AG04449 (cell line): ENCODE measurements at regions not wholly inside any gene's neighbourhood (a gene's known extent, or its start where the extent isn't known, plus 50 kb on each side); places are given as distances from the start of the nearest gene placed in this dataset.

Experiments used
- CTCF ChIA-PET: fragments of 350-600 bp; formaldehyde crosslinking; extraction: SDS; loops from one replicate; lab custom pipeline; 2021; ENCODE audit warnings: antibody characterized with exemption; lab: Yijun Ruan, JAX
- POLR2A ChIA-PET: fragments of 400-600, 350-600 bp; formaldehyde crosslinking; extraction: SDS; loops from one replicate; lab custom pipeline; 2020; ENCODE audit warnings: antibody characterized with exemption, inconsistent platforms; lab: Yijun Ruan, JAX
- DNase-seq: peaks from one replicate; pipeline ENCODE4 v3.0.0-alpha.2; 2010; ENCODE audit warnings: low read depth, low spot score
- H3K4me3 ChIP-seq: 2 replicates; pipeline ENCODE4 v1.5.1; 2011; ENCODE audit warnings: low read depth, mild to moderate bottlenecking, control low read depth, low read length
- CTCF ChIP-seq: IDR thresholded peaks from one replicate; pipeline ENCODE4 v1.5.1; 2011; ENCODE audit warnings: mild to moderate bottlenecking, moderate library complexity, low read length, control low read depth, inconsistent platforms; ENCODE audit not compliant: insufficient read depth; ENCODE audit errors: missing control alignments

DNA sequence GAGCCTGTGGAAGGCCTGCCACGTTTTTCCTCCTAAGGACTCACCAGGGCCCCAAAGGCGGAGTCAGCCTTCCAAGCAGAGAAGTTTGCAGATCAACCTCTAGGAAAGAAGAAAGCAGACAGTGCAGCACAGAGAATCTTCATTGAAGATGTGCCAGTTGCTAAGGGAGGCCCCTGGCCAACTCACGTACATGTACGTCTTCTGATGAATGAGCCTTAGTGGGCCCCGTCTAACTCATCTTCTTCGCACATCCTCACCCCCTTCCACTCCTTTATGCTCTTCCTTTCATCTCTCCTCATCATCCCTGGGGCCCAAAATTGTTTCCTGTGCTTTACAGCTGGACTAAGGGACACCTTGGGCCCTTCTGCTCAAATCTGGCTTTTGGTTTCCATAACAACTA, 703.0 kb upstream of the TBX3 start:
- no peak for TF ChIP-seq CTCF
- ChIA-PET CTCF (interaction anchor here (1.0 kb wide), 1 partner anchor 9 kb away, joined by 3 read pairs; no protein-coding TSS in a partner anchor), POLR2A (no interaction called here)
- DNase-seq = no peak
- H3K4me3 ChIP-seq = no peak overlapping the region

DNA sequence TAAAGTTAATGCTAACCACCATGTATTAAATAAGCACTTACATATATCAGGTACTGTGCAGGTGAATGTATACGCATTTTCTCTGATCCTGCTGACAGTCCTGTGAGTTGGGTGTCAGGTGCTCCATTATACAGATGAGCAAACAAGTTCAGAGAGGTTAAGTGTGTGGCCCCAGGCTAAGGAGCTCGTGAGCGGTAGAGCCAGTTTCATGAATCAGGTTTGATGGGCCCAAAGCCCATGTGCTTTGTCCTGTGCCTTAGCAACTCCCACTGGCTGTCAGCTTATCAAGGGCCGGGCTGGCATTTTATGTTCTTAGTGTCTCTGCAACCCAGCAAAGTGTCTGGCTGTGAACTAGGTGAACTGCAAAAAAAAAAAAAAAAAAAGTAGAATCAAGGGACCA, 701.2 kb upstream of the TBX3 start:
- ChIA-PET POLR2A (no interaction called here), CTCF (no interaction called here)
- H3K4me3 ChIP-seq = no peak overlapping the region
- TF ChIP-seq CTCF = no peak
- no peak for DNase-seq

DNA sequence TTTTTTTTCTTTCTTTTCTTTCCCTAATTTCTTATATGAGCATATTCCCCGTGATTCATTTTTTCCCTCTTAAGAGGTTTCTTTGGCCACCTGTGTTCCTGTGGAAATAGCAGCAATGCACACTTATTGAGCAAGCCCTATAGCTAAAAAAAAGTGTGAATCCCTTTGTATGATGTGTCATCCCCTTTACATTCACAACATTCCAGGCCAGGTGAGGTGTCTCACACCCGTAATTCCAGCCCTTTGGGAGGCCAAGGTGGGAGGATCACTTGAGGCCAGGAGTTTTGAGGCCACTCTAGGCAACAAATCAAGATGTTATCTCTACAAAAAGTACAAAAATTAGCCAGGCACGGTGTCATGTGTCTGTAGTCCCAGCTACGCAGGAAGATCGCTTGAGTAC, 700.4 kb upstream of the TBX3 start:
- no peak overlapping the region for H3K4me3 ChIP-seq
- POLR2A ChIA-PET = interaction anchor here (0.6 kb wide), 2 partner anchors 12 to 31 kb away, joined by 3 read pairs; no protein-coding TSS in a partner anchor
- no peak for DNase-seq
- no peak for TF ChIP-seq CTCF
- CTCF ChIA-PET = interaction anchor here (1.6 kb wide), 1 partner anchor 11 kb away, joined by 3 read pairs; no protein-coding TSS in a partner anchor

DNA sequence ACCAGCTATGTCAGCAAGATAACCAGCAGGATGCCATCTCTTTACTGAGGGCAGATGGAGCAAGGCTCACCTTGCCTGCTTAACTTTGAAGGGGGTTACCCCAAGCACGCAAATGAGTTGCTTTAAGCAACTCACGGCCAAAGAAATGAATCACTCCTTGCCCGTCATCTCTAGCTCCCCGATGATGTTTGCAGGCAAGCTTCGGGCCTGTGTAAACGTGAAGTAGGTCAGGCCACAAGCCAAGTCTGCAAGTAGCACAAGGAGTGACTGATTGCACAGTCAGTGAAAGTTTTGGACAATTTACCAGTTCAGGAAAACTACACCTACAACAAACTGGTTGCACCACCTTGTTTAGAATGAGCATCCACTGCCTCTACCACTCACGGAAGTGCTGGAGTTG, 699.7 kb upstream of the TBX3 start:
- H3K4me3 ChIP-seq = no peak overlapping the region
- TF ChIP-seq CTCF = no peak
- ChIA-PET POLR2A (no interaction called here), CTCF (interaction anchor here (1.0 to 1.6 kb wide), 2 partner anchors 11 to 45 kb away, joined by 3 read pairs; no protein-coding TSS in a partner anchor)
- DNase-seq = no peak

DNA sequence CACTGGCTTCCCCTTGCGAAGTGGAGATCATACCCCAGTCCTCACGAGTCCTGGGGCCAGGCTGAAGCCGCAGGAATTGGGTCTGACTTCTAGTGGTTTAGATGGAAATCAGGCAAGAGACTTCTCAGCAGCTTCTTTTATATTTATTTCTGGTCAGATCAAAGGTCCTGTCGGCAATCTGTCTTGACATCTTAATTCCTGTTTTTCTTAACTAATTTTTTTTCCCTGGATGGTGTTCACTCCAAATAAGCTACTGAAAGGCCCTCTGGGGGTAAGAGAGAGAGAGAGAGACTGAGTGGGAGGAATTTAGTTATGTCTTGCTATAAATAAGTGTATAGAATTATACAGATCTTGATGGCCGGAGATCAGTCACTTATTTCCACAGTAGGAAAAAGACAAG, 698.7 kb upstream of the TBX3 start:
- no peak for TF ChIP-seq CTCF
- H3K4me3 ChIP-seq = no peak overlapping the region
- ChIA-PET CTCF (interaction anchor here (1.4 kb wide), 1 partner anchor 12 kb away, joined by 3 read pairs; no protein-coding TSS in a partner anchor), POLR2A (no interaction called here)
- no peak for DNase-seq

- ChIA-PET CTCF (interaction anchor here (1.0 kb wide), 1 partner anchor 89 kb away, joined by 3 read pairs; no protein-coding TSS in a partner anchor), POLR2A (no interaction called here)
Observed at GRCh38 chr12:115380546-115381120, 696.7 kb upstream of the TBX3 start.

More at GRCh38 chr12:115380546-115381120, 696.7 kb upstream of the TBX3 start:
- TF ChIP-seq CTCF = no peak
- DNase-seq = no peak
- H3K4me3 ChIP-seq = no peak overlapping the region
